Hepatocyte (in vitro differentiated cells): ENCODE measurements at regions not wholly inside any gene's neighbourhood (a gene's known extent, or its start where the extent isn't known, plus 50 kb on each side); places are given as distances from the start of the nearest gene placed in this dataset.

Experiments
- CTCF ChIP-seq: fragments of 200-600 bp; sonication (generic); IDR thresholded peaks from 2 replicates; pipeline ENCODE4 v1.5.1; 2016; ENCODE audit warnings: antibody characterized with exemption, mild to moderate bottlenecking; ENCODE audit not compliant: poor library complexity
- EZH2 ChIP-seq: fragments of 200-600 bp; sonication (generic); IDR thresholded peaks from 2 replicates; pipeline ENCODE4 v1.6.1; 2016; ENCODE audit warnings: antibody characterized with exemption, mild to moderate bottlenecking, borderline replicate concordance

GRCh38 chr7:54859545-54859944, 100.5 kb upstream of the SEC61G start:
- TF ChIP-seq EZH2 (no peak), CTCF (no peak)
